ENCODE measurements at regions not wholly inside any gene's neighbourhood (a gene's known extent, or its start where the extent isn't known, plus 50 kb on each side); places are given as distances from the start of the nearest gene placed in this dataset.

GRCh38 chr1:213549982-213550381, 437.8 kb upstream of the PROX1 start:
- Histone ChIP-seq H3K9ac (ENCODE audit: low read depth, low read length) (no peak overlapping the region), H3K27me3 (ENCODE audit: insufficient read depth, low read length) (no peaks in the 10 kb centered on the region), H3K4me1 (ENCODE audit: insufficient read depth, low read length) (no peaks in the 10 kb centered on the region), H3K36me3 (ENCODE audit: insufficient read depth, low read depth, low read length) (no peaks in the 10 kb centered on the region), H3K9me3 (ENCODE audit: insufficient read depth, low read depth, low read length) (no peaks in the 10 kb centered on the region), H3K4me3 (ENCODE audit: low read length) (no peak overlapping the region), H3K27ac (ENCODE audit: low read length) (no peak overlapping the region)

GRCh38 chr1:213550804-213551203, 437.0 kb upstream of the PROX1 start:
- Histone ChIP-seq H3K4me3 (ENCODE audit: low read length) (no peak overlapping the region), H3K4me1 (ENCODE audit: insufficient read depth, low read length) (no peaks in the 10 kb centered on the region), H3K27ac (ENCODE audit: low read length) (no peak overlapping the region), H3K27me3 (ENCODE audit: insufficient read depth, low read length) (no peaks in the 10 kb centered on the region), H3K9ac (ENCODE audit: low read depth, low read length) (no peak overlapping the region), H3K9me3 (ENCODE audit: insufficient read depth, low read depth, low read length) (no peaks in the 10 kb centered on the region), H3K36me3 (ENCODE audit: insufficient read depth, low read depth, low read length) (no peaks in the 10 kb centered on the region)

- Histone ChIP-seq H3K4me1 (ENCODE audit: insufficient read depth, low read length) (no peaks in the 10 kb centered on the region), H3K4me3 (ENCODE audit: low read length) (no peak overlapping the region), H3K27me3 (ENCODE audit: insufficient read depth, low read length) (no peaks in the 10 kb centered on the region), H3K9me3 (ENCODE audit: insufficient read depth, low read depth, low read length) (no peaks in the 10 kb centered on the region), H3K36me3 (ENCODE audit: insufficient read depth, low read depth, low read length) (no peaks in the 10 kb centered on the region), H3K9ac (ENCODE audit: low read depth, low read length) (no peak overlapping the region), H3K27ac (ENCODE audit: low read length) (no peak overlapping the region)
Measured at GRCh38 chr1:213552045-213552444, 435.7 kb upstream of the PROX1 start.

DNA sequence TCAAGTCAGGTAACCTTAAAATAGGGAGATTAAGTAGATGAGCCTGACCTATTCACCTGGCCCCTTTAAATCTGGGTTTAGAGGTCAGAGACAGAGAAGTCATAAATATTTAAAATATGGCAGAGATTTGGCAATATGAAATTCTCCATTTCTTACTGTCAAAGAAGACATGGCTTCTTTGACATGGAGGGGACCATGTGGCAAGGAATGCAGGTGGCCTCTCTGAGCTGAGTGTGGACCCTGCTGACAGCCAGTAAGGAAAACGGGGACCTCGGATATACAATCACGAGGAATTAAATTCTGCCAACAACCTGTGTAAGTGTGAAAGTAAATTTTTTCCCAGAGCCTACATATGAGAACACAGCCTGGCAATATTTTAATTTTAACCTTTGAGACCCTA, 427.5 kb upstream of the PROX1 start:
- H3K4me3 ChIP-seq (ENCODE audit: low read length) = no peak overlapping the region
- no peak overlapping the region for H3K27ac ChIP-seq (ENCODE audit: low read length)

DNA sequence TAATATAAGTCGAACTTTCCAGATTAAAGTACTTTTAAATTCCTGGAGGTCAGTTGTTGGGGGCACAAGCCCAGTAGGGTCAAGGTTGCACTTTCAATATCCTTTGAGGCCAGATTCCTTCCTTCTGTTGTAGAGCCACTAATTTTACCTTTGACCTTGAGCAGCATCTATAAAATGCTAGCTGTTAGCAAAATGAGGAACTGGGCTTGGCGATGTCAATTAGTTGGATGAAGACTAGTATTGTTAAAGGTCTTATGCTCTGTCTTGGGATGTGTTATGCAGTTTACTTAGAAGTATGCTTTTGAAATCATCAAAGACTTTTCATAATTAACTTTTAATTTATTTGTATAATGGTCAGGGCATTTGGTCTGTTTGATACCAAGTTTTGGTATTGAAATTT, 425.9 kb upstream of the PROX1 start:
- Histone ChIP-seq H3K9me3 (ENCODE audit: insufficient read depth, low read depth, low read length) (peaks cover 6% of the 10 kb centered on the region; the same call in 1 of the 2 replicates), H3K27ac (ENCODE audit: low read length) (no peak overlapping the region), H3K36me3 (ENCODE audit: insufficient read depth, low read depth, low read length) (no peaks in the 10 kb centered on the region), H3K4me3 (ENCODE audit: low read length) (no peak overlapping the region), H3K27me3 (ENCODE audit: insufficient read depth, low read length) (no peaks in the 10 kb centered on the region), H3K9ac (ENCODE audit: low read depth, low read length) (no peak overlapping the region), H3K4me1 (ENCODE audit: insufficient read depth, low read length) (no peaks in the 10 kb centered on the region)

More for the DNA sequence above, 427.5 kb upstream of the PROX1 start:
- H3K9ac ChIP-seq (ENCODE audit: low read depth, low read length) = no peak overlapping the region
- no peaks in the 10 kb centered on the region for H3K27me3 ChIP-seq (ENCODE audit: insufficient read depth, low read length)
- H3K9me3 ChIP-seq (ENCODE audit: insufficient read depth, low read depth, low read length) = peaks cover 3% of the 10 kb centered on the region; the same call in 1 of the 2 replicates
- H3K36me3 ChIP-seq (ENCODE audit: insufficient read depth, low read depth, low read length) = no peaks in the 10 kb centered on the region
- no peaks in the 10 kb centered on the region for H3K4me1 ChIP-seq (ENCODE audit: insufficient read depth, low read length)

- H3K4me1 ChIP-seq (ENCODE audit: insufficient read depth, low read length) = no peaks in the 10 kb centered on the region
- H3K36me3 ChIP-seq (ENCODE audit: insufficient read depth, low read depth, low read length) = no peaks in the 10 kb centered on the region
- H3K9ac ChIP-seq (ENCODE audit: low read depth, low read length) = no peak overlapping the region
- H3K27ac ChIP-seq (ENCODE audit: low read length) = no peak overlapping the region
- H3K9me3 ChIP-seq (ENCODE audit: insufficient read depth, low read depth, low read length) = peaks cover 6% of the 10 kb centered on the region; the same call in 1 of the 2 replicates
- no peaks in the 10 kb centered on the region for H3K27me3 ChIP-seq (ENCODE audit: insufficient read depth, low read length)
- H3K4me3 ChIP-seq (ENCODE audit: low read length) = no peak overlapping the region
Measured at GRCh38 chr1:213564215-213564659, 423.5 kb upstream of the PROX1 start.

GRCh38 chr1:213568929-213569815, 418.6 kb upstream of the PROX1 start:
- H3K36me3 ChIP-seq (ENCODE audit: insufficient read depth, low read depth, low read length) = no peaks in the 10 kb centered on the region
- H3K9me3 ChIP-seq (ENCODE audit: insufficient read depth, low read depth, low read length) = peaks cover 3% of the 10 kb centered on the region; the same call in 1 of the 2 replicates
- no peaks in the 10 kb centered on the region for H3K27me3 ChIP-seq (ENCODE audit: insufficient read depth, low read length)
- no peak overlapping the region for H3K27ac ChIP-seq (ENCODE audit: low read length)
- no peaks in the 10 kb centered on the region for H3K4me1 ChIP-seq (ENCODE audit: insufficient read depth, low read length)
- H3K4me3 ChIP-seq (ENCODE audit: low read length) = no peak overlapping the region
- H3K9ac ChIP-seq (ENCODE audit: low read depth, low read length) = no peak overlapping the region

GRCh38 chr1:213569816-213570150, 418.0 kb upstream of the PROX1 start:
- no peaks in the 10 kb centered on the region for H3K4me1 ChIP-seq (ENCODE audit: insufficient read depth, low read length)
- no peak overlapping the region for H3K4me3 ChIP-seq (ENCODE audit: low read length)

DNA sequence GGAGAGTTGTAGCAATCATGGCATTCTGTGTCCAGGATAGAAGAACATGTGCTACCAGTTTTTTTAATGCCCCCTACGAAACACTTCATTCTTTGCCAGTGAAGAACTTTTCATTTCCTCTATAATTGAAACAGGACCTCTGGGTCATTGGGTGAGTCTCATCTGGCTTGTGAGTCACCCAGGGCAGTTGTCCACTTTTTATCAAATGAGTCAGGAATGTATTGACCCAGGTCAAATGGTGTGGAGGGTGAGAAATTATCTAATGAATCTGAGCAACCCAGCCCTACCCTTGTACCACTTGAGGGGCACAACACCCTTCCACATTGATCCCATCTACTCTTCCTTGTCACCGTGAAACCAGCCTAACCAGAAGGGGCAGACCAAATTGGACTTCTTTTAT, 417.3 kb upstream of the PROX1 start:
- Histone ChIP-seq H3K36me3 (ENCODE audit: insufficient read depth, low read depth, low read length) (no peaks in the 10 kb centered on the region), H3K27ac (ENCODE audit: low read length) (no peak overlapping the region), H3K9ac (ENCODE audit: low read depth, low read length) (no peak overlapping the region), H3K4me1 (ENCODE audit: insufficient read depth, low read length) (no peaks in the 10 kb centered on the region), H3K27me3 (ENCODE audit: insufficient read depth, low read length) (no peaks in the 10 kb centered on the region), H3K9me3 (ENCODE audit: insufficient read depth, low read depth, low read length) (peaks cover 2% of the 10 kb centered on the region; the same call in 1 of the 2 replicates), H3K4me3 (ENCODE audit: low read length) (no peak overlapping the region)

More at GRCh38 chr1:213569816-213570150, 418.0 kb upstream of the PROX1 start:
- no peaks in the 10 kb centered on the region for H3K27me3 ChIP-seq (ENCODE audit: insufficient read depth, low read length)
- peaks cover 2% of the 10 kb centered on the region; the same call in 1 of the 2 replicates for H3K9me3 ChIP-seq (ENCODE audit: insufficient read depth, low read depth, low read length)
- no peak overlapping the region for H3K27ac ChIP-seq (ENCODE audit: low read length)
- H3K9ac ChIP-seq (ENCODE audit: low read depth, low read length) = no peak overlapping the region
- no peaks in the 10 kb centered on the region for H3K36me3 ChIP-seq (ENCODE audit: insufficient read depth, low read depth, low read length)

DNA sequence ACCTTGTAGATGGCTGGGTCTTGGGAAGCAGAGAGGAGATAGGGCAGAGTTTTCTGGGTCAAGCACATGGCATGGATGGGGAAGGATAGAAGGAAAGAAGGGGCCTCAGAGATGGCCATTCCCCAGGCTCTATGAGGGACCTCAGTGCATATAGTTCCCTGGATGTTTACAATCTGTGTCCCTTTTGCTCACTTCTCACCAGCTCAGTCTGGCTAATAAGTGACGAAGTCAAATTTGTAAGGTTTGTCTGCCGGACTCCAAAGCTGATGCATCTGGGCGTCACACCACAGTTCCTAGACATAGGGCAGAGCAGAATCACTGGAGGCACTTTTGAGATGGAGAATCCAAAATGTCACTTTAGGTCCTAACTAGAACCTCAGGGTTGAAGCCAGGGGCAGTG, 416.4 kb upstream of the PROX1 start:
- Histone ChIP-seq H3K4me3 (ENCODE audit: low read length) (no peak overlapping the region), H3K9me3 (ENCODE audit: insufficient read depth, low read depth, low read length) (peaks cover 2% of the 10 kb centered on the region; the same call in 1 of the 2 replicates), H3K27ac (ENCODE audit: low read length) (no peak overlapping the region), H3K9ac (ENCODE audit: low read depth, low read length) (no peak overlapping the region), H3K27me3 (ENCODE audit: insufficient read depth, low read length) (no peaks in the 10 kb centered on the region), H3K36me3 (ENCODE audit: insufficient read depth, low read depth, low read length) (no peaks in the 10 kb centered on the region), H3K4me1 (ENCODE audit: insufficient read depth, low read length) (no peaks in the 10 kb centered on the region)

- Histone ChIP-seq H3K4me1 (ENCODE audit: insufficient read depth, low read length) (no peaks in the 10 kb centered on the region), H3K36me3 (ENCODE audit: insufficient read depth, low read depth, low read length) (no peaks in the 10 kb centered on the region), H3K9ac (ENCODE audit: low read depth, low read length) (no peak overlapping the region), H3K27me3 (ENCODE audit: insufficient read depth, low read length) (no peaks in the 10 kb centered on the region), H3K4me3 (ENCODE audit: low read length) (no peak overlapping the region), H3K9me3 (ENCODE audit: insufficient read depth, low read depth, low read length) (no peaks in the 10 kb centered on the region), H3K27ac (ENCODE audit: low read length) (no peak overlapping the region)
Measured at GRCh38 chr1:213571843-213572242, 415.9 kb upstream of the PROX1 start.

DNA sequence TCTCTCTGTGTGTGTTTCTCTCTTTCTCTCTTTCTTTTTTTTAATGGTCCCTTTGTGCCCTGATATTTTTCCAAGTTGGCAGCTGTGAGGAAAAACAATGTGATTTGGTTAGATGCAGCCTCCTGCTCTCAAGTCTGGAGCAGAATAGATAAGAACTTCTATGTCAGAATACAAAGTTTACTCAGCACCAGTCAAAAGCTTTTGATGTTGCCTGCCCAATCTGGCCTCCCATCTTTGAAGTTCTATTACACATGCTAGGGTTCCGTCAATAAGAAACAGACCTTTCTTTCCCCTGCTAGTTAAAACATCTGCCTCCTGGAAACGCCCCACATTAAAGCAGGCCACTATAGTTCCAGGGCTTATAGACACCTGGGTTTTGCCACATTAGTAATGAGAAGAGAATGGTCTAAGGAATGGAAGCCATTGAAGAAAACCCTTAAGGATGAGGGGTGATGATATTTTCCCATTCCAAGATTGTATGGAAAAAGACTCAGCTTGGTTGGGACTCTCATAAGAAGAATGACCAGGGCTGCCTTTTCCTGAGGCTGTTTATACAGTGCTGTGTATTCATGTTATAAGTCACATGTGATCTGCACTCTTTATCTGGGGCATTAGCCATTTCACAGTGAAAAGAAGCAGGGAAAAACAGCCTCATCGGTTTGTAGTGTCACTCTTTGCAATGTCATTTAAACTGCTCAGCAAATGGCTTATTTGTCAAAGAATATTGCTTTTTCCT, 414.7 kb upstream of the PROX1 start:
- Histone ChIP-seq H3K4me1 (ENCODE audit: insufficient read depth, low read length) (no peaks in the 10 kb centered on the region), H3K27ac (ENCODE audit: low read length) (no peak overlapping the region), H3K9me3 (ENCODE audit: insufficient read depth, low read depth, low read length) (no peaks in the 10 kb centered on the region), H3K27me3 (ENCODE audit: insufficient read depth, low read length) (no peaks in the 10 kb centered on the region), H3K9ac (ENCODE audit: low read depth, low read length) (no peak overlapping the region), H3K36me3 (ENCODE audit: insufficient read depth, low read depth, low read length) (no peaks in the 10 kb centered on the region), H3K4me3 (ENCODE audit: low read length) (no peak overlapping the region)

Measured in iPS-20b (cell line).